A172 (cell line): ENCODE measurements at regions not wholly inside any gene's neighbourhood (a gene's known extent, or its start where the extent isn't known, plus 50 kb on each side); places are given as distances from the start of the nearest gene placed in this dataset.
"Not testable (repeated sequence)": the region's sequence is repeated elsewhere in the genome, so short reads cannot be mapped to it uniquely, and the experiment has no call there.

Experiments
- DNase-seq: peaks from one replicate; pipeline ENCODE4 v3.0.0-alpha.2; 2015; ENCODE audit warnings: low spot score

- DNase-seq = no peak
Measured at GRCh38 chr10:83516788-83517187, 622.5 kb upstream of the GHITM start.

- no peak for DNase-seq
Measured at GRCh38 chr10:83517456-83517855, 621.9 kb upstream of the GHITM start.

DNA sequence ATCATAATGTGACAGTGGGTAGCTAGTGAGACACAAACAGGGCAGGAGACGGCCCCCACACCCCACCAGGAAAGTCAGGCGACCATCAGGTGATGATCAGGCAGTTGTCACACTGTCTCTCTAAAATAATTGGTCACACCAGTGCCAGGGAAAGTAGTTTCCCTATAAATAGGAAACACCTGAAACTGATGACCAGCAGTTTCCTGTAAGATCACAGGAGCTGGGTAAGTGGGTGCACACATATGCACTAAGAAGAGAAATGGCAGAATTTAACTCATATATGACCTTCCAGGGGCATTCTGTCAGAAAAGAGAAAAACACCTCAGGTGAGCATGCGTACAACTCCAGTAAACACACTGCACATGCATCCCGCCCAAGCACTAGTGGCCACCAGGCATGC, 620.5 kb upstream of the GHITM start:
- DNase-seq = no peak

DNA sequence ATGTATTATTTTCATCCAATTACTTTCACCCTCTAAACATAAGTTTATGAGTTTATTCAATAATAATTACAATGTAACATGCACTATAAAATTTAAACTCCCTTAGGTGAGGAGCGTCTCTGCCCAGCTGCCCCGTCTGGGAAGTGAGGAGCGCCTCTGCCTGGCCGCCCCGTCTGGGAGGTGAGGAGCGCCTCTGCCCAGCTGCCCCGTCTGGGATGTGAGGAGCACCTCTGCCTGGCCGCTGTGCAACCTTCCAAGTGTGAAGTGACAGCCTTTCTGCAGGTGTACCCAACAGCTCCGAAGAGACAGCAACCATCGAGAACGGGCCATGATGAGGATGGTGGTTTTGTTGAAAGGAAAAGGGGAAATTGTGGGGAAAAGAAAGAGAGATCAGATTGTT, 618.9 kb upstream of the GHITM start:
- not testable (repeated sequence) for DNase-seq

GRCh38 chr10:83522456-83522855, 616.9 kb upstream of the GHITM start:
- DNase-seq = no peak

DNA sequence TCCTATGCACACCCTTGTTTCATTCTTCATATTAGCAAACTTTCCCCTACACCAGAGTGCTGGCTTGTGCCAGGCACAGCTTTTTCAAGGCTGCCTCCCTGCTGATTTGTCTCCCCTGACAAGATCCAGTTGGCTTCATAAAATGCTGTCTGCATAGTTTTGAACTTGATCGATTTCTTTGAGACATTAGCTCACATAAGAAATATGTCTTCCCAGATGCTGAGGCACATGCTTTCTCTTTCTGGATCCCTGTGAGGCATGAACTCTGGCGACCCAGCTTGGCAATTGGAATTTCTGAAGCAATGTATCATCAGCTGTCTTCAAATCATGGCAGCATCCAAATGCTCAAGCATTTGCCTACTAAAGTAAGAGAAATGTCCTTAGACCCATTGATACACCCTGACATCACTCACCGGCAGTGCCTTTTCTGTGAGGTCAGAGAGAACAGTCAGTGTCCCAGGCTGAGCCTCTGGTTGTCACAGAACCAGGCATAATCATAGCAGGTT, 616.4 kb upstream of the GHITM start:
- DNase-seq = peak; percentile 79

GRCh38 chr10:83527934-83528333, 611.4 kb upstream of the GHITM start:
- DNase-seq = no peak

- no peak for DNase-seq
Measured at GRCh38 chr10:83533290-83533689, 606.0 kb upstream of the GHITM start.

DNA sequence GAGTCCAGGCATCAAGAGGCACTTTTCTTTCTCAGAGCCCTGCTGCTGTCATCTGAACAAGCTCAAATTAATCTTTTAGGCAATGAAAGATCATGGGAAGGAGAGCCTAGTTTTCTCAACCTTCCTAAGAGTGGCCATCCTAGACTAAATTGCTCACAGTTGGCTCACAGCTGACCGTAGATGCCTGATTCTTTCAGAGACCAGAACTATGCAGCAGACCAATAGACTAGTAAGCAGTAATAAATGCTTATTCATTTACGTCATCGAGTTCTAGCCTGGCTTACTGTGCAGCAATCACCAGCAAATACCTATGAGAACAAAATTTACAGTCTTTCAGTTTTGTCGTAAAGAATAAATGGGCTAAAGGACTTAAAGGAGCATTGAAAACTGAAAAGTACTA, 602.9 kb upstream of the GHITM start:
- DNase-seq = no peak

DNA sequence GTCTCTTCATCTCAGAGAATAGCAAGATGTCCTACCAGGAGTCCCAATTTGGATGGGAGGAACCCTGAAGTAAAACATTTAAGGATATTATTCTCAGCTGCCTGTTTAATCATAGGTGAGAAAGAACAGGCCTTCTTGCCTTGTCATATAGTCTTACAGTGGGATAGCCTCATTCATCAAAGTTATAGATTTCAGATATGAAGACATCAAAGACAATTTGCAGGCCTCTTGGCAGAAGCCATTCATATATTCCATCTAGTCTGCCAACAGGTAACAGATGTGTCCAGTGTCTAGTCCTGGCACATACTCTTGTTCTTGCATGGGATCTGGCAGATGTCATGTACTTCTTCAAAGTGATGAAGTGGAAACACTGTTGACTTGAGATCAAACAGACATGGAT, 601.3 kb upstream of the GHITM start:
- DNase-seq = no peak

GRCh38 chr10:83539528-83540308, 599.6 kb upstream of the GHITM start:
- DNase-seq = peak; percentile 32

DNA sequence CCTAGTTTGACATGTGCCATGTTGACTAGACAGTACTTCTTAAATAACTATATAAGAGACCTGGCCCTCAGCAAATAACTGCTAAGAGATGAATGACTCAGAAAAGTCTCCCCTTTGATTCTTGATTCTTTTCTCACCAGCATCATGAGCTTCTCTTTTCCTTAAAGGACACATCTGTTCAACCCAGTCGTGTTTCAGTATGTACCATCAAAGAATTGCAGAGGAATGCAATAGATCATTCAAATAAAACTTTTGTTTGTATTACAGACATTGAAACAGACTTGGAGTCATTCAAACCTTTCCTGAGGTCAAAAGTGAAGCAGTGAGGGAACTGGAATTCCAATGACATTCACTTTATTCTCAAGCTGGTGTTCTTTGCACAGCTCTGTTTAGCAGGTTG, 598.3 kb upstream of the GHITM start:
- no peak for DNase-seq

- no peak for DNase-seq
Measured at GRCh38 chr10:83542774-83543411, 596.4 kb upstream of the GHITM start.

DNA sequence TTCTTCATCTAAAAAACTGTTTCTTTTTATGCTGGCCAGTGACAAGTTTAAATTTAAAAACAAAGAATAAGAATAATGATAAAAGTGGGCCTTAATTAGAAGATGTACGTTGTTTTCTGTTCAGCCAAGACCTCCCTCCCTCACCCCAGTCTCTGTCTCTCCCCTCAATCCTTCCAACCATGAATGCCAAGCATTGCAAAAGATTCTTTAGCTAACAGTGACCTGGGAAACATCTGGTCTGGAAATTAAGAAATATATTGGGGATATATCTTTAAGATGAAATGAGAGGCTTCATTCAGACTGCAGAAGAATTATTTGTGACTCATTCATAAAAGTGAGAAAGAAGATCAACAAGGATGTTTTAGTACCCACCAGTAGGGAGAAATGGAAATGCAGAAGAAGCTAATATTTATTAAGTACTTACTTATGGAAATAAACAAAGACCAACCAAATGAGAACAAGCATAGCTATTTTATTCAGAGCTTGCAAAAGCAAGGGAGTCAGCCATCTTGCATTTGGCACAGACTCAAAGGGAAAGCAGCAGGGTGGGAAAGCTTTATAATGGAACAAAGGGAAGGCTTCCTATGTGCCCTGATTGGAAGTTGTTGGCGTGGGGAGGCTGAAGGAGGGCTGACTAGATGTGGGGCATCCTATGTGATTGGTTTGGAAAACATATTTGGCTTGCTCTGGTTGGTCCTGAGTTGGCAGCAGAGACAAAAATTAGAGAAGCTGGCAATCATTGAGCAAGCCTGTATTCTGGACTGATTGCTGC, 595.4 kb upstream of the GHITM start:
- no peak for DNase-seq

- peak; percentile 30 for DNase-seq
Measured at GRCh38 chr10:83545901-83546391, 593.4 kb upstream of the GHITM start.

DNA sequence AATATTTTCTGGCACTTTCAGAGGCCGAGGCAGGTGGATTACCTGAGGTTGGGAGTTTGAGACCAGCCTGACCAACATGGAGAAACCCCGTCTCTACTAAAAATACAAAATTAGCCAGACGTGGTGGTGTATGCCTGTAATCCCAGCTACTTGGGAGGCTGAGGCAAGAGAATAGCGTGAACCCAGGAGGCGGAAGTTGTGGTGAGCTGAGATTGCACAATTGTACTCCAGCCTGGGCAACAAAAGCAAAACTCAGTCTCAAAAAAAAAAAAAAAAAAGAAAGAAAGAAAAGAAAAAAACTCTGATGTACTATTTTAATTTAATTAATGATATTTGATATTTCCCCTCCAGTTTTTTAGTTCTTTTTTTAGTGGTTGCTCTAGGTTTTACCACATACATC, 588.1 kb upstream of the GHITM start:
- not testable (repeated sequence) for DNase-seq

DNA sequence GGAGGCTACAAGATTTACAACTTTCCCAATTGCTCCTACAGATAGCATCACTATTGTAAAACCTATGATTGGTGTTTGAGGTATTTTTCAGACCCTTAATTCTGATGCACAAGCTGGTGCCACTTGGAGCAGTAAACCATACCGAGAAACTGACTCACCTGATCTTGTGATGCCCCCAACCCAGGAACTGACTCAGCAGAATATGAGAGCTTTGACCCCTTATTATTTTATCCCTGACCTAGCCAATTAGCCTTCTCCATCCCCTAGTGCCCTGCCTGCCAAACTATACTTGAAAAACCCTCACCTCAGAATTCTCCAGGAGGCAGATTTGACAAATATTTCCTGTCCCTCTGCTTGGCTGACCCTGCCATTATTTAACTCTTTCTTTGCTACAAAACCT, 585.9 kb upstream of the GHITM start:
- DNase-seq = peak; percentile 77

DNA sequence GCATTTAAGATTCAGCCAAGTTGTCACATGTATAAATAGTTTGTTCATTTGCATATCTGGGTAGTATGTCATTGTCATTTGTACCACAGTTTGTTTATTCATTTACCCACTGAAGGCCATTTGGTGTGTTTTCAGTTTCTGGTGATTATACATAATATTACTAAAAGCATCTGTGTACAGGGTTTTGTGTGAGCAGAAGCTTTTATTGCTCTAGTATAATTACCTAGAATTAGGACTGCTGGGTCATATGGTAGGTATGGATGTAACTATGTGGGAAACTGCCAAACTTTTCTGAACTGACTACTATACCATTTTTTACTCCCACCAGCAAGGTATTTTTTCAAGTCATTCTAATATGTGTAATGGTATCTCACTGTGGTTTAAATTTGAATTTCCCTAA, 584.0 kb upstream of the GHITM start:
- DNase-seq = peak; percentile 44

GRCh38 chr10:83562381-83562780, 576.9 kb upstream of the GHITM start:
- DNase-seq = no peak

DNA sequence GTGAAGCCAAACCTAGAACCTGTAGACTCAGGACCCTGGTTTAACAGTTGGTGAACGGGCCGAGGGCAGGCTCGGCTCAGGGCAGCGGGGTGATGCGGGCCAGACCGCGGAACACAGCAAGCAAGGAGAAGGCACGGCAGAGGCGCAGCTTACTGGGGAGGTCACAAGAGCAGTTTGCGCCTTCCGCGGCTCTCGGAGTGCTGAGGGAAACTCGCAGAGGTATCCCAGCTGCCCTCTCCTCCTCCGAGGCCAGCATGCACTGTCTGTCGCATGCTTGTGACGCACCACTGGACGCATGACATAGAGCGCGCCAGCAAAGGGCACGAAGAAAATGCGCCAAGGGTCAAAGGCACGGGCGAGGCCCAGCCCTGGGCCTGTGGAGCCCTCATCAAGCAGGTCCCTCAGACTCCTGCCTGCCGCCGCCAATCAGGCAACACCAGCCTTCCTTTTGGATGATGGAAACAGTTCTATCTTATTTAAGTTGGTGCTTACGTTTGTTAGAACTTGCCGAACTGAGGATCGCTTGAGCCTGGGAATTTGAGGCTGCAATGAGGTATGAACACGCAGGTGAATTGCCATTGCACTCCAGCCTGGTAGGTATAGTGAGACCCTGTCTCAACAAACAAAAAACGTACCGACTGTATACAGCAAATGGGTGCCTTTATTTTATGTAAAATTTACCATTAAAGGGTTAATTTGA, 574.3 kb upstream of the GHITM start:
- no peak for DNase-seq

DNA sequence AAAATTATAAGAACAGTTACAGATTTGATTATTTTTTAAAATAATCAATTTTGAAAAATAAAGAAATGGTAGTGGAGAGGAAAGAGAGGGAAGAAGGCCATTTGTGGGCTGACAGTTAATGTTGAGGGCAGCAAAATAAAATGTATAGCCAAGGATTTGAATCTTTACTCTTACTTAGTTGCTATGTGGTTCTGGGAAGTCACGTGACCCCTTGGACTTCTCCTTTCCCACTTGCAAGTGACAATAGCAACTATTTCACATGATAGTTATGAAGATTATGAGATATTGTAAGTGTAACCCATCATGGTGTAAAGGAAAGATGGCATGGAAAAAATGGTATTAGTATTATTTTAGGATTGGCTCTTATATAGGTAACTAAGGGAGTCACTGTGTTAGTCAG, 567.3 kb upstream of the GHITM start:
- no peak for DNase-seq

- no peak for DNase-seq
Measured at GRCh38 chr10:83574770-83575169, 564.5 kb upstream of the GHITM start.
